ENCODE measurements at regions not wholly inside any gene's neighbourhood (a gene's known extent, or its start where the extent isn't known, plus 50 kb on each side); places are given as distances from the start of the nearest gene placed in this dataset.

- TF ChIP-seq CTCF (IDR thresholded peaks at IDR 0.05; ENCODE audit: low read depth, low read length, poor library complexity, severe bottlenecking): no peak
- TF ChIP-seq EZH2phosphoT487 (IDR thresholded peaks at IDR 0.05; ENCODE audit: borderline replicate concordance, low read length): no peak
These were observed 681.6 kb upstream of the SEMA6D start for GRCh38 chr15:47035475-47036406.
